Activated CD4-positive, CD25-positive, alpha-beta regulatory T cell (primary cell): ENCODE measurements at regions not wholly inside any gene's neighbourhood (a gene's known extent, or its start where the extent isn't known, plus 50 kb on each side); places are given as distances from the start of the nearest gene placed in this dataset.
"Not testable (repeated sequence)": the region's sequence is repeated elsewhere in the genome, so short reads cannot be mapped to it uniquely, and the experiment has no call there.

ENCODE experiments used
- DNase-seq, 4 experiments: peaks; one replicate each; lab custom pipeline; 2025; lab: John Stamatoyannopoulos, UW

DNA sequence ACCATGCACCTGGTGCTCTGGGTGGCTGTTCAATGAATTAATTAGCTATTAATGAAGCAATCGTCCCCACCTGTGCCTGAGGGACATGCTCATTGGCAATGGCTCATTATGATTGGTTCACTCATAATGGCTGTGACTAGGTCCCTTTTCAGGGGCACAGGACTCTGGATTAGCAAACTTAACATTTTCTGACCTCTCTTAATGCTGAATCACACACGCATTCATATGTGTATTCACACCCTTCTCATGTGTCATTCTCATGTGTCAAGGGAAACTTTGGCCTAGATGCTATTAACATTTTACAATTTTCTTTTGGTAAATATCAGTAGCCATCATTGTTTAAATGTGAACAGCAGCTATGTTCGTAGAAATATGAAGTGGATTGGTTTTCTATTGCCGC lies 98.9 kb upstream of the PMAIP1 start:
- DNase-seq, result no peak

DNA sequence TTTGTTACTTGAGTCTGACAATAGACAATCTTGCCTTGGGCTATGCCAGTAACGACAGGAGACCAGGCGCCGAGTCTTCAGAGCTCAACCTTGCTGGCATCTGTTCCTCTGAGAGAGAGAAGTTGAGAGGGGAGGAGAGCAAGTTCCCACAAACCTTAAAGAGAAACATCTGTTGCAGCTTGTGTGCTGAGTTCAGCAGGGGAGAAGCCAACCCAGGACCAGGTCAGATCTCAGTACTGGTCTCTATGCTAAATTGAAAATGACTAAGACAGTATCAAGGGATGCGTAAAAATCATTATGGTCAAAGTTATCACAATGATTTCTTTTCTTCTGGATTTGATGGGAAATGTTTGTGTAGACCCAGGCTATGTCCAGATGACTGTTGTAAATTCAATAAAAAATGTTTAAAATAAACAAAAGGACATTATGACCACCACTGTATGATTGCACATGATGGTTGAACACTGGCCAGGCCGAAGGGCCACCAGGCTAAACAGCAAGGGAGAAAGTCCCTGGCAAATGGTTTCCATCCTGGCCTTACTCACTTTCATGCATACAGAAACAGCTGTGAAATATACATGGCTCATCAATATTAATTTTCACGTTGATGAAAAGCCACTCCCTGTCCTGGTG lies 100.3 kb upstream of the PMAIP1 start:
- no peak for DNase-seq

DNA sequence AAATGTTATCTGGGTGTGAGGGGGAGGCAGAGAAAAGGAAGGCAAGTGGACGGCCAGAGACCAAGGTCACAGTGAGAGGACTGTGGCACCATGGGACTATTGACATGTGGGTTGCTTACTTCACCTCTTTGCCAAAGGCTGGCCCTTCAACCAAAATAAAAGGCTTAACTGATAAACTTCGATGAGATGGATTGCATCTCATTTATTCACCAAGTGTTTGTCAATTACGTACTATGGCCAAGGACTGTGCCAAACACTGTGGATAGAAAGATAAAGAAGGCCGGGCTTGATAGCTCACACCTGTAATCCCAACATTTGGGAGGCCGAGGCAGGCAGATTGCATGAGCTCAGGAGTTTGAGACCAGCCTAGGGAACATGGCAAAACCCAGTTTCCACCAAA lies 98.7 kb upstream of the CCBE1 start:
- no peak for DNase-seq

DNA sequence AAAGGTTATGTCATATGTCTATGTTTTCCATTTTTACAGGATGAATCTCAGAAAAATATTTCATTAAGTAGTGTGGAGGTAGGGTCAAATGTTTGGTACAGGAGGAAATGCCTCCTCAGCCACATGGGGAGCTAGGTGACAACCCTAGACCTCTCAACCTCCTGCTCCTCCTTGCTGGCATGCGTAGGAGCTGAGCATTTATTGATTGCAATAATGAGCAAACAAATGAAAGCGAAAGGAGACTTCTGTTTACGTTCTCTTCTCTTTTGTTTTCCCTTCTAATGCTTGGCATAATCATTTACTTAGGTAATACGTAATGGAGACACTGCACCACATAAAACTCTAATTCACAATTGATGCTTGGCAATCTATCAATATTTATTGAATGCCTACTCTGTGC lies 95.1 kb upstream of the CCBE1 start:
- no peak for DNase-seq

DNA sequence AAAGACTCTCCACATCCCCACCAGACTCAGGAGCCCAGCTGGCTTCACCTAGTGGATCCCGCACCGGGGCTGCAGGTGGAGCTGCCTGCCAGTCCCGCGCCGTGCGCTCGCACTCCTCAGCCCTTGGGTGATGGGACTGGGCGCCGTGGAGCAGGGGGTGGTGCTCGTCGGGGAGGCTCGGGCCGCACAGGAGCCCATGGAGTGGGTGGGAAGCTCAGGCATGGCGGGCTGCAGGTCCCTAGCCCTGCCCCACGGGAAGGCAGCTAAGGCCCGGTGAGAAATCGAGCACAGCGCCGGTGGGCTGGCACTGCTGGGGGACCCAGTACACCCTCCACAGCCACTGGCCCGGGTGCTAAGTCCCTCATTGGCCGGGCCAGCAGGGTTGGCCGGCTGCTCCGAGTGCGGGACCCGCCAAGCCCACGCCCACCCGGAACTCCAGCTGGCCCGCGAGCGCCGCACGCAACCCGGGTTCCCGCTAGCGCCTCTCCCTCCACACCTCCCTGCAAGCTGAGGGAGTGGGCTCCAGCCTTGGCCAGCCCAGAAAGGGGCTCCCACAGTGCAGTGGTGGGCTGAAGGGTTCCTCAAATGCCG lies 93.2 kb upstream of the CCBE1 start:
- not testable (repeated sequence) for DNase-seq

DNA sequence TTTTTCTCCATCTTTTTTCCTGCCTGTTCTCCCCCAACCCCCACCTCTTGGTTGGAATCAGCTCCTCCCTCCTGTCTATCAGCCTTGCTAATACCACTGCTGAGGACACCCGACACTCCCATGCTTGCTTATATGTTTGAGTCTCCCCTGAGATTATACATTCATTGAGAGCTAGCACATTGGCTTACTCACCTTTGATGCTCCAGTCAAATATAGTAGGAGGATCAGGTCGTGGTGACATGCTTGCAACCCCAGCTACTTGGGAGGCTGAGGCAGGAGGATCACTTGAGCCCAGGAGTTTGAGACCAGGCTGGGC lies 91.5 kb upstream of the CCBE1 start:
- no peak for DNase-seq

DNA sequence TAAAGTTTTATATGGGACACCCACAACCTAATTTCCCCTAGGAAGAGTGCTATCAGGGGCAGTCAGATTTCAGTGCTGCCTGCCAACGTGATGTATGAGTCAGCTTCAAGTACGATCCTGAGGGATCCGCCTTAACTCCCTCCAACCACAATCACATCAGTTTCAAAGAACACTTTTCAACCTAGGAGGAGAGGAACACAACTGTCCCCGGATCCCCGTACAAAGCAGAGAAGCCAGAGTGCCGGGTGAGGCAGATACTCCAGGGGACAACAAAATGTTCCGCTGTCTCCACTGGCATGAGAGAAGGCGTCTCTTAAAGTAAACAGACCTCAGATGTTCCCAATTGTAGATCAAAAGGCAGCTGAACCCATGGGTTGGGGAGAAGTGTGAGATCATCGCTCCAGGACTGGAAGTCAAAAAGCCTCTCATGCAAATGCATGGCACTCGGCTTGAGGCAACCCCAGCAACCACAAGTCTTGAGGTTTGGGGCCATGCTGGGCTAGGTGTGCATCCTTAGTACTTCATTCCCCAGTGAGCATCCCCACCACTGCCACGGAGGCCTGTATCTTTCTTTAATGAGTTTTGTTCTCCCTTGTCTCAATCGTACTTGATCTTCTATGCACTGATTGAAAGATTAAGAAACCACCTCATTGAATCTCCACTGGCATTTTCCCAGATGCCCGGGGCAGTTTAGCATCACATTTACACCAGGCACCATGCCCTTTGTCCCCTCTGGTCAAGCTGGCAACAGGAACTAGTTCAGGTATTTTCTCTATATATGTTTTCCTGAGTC lies 91.0 kb upstream of the CCBE1 start:
- no peak for DNase-seq

DNA sequence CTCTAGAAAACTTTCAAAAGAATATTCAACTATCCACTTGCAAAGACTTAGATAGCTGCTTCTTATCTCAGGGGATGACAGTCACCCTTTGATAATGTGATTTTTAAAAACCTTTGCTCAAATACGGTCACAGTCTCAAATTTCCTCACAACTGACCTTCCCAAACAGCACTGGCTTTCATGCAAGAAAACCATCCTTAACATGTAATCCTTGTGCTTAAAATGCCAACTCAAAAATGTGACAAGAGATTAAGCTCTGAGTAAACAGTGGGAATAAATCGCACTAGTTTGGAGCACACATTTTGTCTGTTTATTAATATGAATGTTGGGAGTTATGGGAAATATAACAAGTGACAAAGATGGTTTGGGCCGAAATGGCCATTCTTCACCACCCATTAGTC lies 87.5 kb upstream of the CCBE1 start:
- DNase-seq, result no peak

DNA sequence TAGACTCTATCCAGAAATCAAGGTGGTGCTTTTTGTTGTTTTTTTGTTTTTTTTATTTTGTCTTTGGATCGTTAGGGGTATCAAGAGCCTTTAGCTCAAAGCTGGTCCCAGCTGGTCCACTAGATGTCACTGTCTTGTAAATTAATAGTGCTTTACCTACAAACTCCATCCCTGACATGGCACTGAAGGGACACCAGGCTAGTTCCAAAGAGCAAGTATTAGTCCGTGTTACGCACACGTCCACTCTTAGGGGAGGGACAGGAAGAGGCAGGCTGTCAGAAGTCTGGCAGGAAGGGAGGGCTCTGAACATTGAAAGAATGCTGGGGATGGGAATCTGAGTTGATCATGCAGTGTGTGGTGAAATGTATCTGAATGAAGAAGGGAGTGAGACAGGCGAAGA lies 85.9 kb upstream of the CCBE1 start:
- no peak for DNase-seq

DNA sequence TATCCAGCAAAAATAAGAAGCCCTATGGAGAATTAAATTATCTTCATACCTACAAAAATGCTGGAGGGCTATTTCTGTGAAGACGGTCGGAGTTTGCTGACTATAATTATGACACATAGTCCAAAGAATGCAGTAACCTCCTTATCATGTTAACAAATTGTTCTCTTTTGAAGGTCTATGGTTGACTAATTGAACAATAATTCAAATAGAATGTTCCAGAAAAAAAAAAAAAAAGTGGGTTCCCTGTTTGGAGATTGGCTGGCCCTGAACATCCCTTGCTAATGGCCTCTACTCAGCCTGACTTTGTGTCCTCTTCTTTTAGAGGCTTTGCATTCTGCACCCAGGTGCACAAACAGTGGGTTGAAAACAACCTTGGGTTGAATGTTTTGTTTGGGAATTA lies 82.8 kb upstream of the CCBE1 start:
- DNase-seq, result no peak

DNA sequence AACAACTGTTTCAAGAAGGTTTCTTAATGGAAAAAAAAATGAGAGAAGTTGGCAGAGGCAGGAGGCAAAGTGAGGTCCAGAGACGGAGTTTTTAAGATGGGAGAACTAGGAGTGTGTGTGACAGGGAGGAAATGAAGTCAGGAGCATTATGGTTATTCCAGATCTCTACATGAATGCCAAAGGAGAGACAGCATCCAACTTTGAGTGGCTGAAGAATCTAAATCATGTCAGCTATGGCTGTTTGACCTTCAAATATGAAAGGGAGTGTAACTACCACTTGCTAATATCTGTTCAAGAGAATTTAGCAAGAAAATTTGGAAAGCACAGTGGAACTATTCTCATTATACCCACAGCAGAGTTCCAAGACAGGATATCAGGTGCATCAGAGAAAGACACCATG lies 81.2 kb upstream of the CCBE1 start:
- DNase-seq, result no peak

DNA sequence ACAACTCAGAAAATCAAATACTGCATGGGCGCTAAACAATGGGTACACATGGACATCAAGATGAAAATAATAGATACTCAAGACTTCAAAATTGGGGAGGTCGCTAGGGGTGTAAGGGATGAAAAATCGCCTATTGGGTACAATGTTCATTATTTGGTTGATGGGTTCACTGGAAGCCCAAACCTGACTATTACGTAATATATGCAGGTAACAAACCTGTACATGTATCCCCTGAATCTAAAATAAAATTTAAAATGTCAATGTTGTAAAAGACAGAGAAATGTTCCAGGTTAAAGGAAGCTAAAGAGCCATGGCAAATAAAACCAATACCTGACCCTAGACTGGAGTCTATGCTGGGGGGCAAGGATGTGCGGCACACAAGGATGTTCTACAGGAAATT lies 80.4 kb upstream of the CCBE1 start:
- no peak for DNase-seq

DNA sequence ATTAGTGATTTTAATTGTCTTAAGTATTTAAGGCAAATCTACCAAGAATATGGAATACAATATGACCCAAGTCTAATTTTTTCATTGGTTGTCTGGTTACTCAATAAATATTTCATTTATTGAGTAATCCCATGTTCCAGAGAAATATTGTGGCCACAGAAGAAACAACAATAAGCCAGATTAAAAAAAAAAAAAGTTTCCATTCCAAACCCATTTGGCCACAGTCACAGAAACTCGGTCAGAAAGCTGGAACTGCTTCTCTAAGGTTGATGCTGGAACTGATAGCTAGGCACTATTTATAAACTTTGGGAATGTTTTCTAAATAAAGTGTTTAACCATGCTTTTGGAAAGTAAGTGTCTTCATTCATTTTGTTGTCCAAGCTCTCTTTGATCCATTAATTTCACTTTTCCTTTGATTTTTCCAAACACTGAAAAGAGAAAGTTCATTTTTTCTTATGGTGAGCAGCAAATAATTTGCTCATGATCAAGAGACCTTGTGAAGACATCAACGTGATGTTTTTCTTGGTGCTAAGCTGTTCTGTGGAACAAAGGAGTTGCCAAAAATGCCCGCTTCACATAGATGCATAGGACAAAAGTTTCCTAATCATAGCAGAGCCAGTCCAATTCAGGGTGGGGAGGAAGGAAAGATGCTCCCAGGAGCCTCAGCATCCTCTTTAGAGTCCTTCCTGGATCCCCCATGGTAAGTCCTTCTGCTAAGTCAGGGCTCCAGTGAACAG lies 72.1 kb upstream of the CCBE1 start:
- DNase-seq, result no peak

DNA sequence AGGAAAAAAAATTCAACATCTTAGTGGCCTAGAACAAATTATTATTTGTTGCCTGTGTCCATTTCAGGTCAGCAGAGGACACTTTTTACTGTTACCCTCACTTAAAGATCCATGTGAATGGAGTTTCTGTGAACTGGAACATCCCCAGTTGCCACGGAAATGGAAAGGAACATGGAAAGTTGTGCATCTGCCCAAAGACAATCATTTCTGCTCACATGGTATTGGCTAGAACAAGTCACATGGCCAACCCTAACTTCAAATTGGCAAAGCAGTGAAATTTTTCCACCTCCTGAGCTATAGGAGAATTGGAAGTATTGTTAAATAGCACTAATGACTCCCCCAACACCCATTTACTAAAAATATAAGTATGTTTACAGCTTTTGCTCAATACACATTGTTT lies 71.2 kb upstream of the CCBE1 start:
- DNase-seq, result no peak

DNA sequence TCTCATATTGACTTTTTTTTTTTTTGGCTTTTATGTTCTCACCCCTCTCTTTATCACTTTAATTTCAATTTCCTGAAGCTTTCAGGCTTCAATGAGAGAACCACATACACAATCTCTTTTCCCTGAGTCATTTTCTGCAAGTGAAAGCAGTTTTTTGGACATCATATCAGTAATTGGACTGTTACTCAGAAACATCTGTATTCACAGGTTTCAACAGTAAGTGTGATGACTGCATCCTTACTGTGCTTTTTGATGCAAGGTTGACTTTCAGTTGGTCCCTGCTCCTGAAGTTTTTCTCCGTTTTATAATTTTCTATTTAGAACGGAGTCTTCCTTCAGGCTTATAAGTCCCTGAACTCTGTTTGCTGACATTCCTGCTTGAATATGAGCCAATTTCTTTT lies 70.5 kb upstream of the CCBE1 start:
- DNase-seq, result no peak

DNA sequence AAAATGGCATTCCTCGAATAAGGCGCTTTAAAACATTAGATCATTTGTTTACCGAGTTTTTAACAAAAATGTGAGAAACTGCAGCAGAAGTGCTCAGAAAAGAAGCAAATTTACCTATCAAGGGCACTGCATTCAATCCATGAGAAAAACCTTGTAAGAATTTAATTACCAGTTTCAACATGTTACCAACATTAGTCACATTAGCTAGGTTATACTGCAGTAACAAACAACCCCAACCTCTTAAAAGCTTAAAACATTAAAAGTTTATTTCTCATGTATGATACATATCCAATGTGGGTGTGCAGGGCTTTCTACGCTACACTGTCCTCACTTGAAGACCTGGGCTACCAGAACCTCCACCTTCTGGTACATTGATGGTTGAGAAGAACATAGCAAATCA lies 68.1 kb upstream of the CCBE1 start:
- no peak for DNase-seq

DNA sequence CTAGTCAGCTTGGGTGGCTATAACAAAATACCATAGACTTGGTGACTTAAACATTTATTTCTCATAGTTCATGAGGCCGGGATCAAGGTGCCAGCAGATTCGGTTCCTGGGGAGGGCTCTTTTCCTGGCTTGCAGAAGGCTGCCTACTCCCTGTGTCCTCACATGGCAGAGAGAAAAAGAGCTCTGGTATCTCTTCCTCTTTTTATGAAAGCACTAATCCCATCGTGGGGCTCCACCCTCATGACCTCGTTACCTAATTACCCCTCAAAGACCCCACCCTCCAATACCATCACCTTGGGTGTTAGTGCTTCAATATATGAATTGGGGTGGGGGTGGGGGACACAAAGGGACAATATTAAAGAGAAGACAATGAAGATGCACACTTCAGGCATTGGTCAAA lies 67.1 kb upstream of the CCBE1 start:
- no peak for DNase-seq

DNA sequence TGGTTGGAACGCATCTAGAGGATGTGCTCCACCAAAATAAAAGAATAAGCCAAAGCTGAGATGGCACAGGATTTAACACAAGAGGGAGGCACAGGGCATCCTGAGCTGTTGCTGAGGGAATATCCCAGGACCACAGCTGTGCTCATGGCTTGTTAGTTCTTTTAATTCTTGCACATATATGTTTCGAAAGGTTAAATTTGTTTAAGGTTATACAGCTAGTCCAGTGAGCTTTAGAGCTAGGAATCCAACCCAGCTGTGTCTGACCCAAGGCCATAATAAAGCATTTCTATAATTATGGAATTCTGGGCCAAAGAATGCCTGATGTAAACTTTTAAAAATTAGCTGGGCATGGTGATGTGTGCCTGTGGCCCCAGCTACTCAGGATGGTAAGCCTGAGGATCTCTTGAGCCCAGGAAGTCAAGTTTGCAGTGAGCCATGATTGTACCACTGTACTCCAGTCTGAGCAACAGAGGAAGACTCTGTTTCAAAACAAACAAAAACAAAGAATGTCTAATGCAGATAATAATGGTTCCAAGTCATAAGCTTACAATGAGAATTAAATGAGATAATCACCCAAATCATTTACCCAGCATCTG lies 66.4 kb upstream of the CCBE1 start:
- DNase-seq, result no peak

DNA sequence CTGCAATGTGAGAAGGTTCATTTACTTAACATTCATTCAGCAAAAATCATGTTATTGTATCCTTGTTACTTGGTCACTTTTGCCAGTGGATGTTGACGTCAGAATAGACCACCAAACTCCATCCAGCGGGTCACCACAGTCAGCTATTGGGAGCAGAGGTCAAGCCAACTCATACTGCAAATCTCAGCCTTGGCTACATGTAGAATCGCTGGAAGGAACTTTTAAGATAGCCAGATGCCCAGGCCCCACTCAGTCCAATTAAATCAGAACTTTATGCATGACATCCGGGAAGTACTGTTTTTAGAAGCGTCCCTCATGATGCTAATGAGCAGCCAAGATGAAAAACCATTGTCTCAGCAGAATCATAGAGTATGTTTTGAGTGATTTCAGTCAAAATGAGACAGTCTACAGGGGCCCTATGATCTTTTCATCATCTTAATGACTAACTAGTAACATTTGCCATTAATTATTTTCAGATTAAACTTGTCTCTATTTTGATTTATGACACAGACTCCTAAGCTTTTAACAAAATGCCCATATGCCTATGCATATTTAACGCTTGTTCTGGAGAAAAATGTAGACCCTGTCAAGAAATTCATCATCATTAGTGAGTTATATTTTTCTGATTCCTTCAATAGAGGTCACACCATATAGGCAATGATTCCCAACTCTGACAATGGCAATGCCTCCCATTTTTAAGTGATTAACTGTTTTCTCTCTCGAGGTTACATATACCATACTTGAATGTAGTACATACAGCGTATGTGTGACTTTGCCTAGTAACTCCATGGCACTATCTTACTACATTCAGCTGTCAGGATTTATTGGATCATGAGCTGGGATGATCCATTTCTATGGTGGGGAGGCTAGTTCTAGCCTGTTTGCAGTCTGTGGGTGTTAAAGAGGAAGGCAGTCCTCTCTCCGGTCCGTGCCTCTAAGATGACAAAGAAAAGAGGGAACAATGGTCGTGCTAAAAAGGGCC lies 63.7 kb upstream of the CCBE1 start:
- DNase-seq, result no peak

DNA sequence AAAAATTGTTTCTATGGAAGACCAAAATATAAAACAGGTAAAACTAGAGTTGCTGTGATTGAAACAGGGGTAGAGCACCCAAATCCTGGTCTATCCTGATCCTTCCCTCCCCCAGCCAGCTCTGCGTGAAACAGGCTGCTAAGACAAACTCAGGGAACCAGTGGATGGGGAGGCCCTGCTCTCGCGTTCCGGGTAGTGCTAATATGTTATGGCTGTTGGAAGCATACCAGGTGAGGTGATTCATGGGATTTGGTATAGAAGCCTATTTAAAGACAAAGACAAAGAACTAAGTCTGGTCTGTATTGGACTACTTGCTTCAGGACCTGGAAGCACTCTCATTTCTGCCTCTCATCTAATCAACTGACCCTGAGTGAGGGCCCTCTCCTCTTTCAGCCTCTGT lies 63.0 kb upstream of the CCBE1 start:
- DNase-seq, result no peak

DNA sequence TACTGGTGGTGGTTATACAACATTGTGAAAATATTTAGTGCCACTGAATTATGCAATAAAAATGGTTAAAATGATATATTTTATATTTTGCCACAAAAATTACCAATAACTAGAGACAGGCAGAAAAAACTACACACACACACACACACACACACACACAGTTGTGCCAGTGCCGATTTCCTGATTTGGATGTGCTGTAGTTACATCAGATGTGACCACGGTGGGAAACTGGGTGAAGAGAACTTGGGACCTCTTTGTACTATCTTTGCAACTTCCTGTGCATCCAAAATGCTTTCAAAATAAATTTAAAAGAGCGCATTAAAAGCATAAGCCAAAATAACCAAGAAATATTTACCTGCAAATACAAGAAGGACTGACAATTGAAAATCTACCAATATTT lies 61.6 kb upstream of the CCBE1 start:
- no peak for DNase-seq

DNA sequence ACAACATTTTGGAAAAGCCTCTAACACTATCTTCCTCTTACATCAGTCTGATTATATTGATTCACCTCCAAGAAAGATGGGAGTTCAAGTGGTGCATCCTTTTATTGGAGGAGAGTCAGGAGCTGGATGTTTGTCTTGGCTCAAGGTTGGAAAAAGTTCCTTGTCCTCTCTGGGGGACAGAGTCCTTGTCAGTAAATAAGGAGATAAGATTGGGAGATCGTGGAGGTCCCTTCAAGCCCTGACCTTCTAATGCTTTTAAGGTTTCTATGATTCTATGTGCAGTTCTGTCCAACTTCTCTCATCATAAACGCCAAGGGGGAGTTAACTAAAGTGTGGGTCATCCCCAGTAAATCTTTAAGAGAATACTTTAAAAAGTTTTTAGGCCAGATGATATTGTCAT lies 60.9 kb upstream of the CCBE1 start:
- DNase-seq, result no peak
